ENCODE measurements at regions not wholly inside any gene's neighbourhood (a gene's known extent, or its start where the extent isn't known, plus 50 kb on each side); places are given as distances from the start of the nearest gene placed in this dataset.

DNA sequence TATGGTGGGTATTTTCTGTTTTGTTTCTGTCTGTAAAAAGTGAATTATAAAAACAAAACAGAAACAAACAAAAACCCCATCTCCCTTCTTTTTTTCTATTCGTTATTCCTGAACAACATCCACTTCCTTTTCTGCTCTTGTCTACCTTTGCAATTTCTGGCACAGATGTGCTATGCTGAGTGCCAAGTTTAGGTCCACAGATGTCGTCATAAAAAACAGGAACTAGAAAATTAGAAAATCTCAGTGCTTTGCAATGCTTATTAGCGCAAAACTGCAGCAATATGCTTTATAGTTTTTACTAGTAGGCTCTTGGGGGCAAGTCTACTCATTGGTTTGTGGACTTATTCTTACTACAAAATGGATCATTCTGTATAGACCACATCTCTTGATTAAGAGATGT lies 94.2 kb upstream of the PRKCQ start:
- Histone ChIP-seq H3K27ac (no peak overlapping the region), H3K36me3 (no peaks in the 10 kb centered on the region), H3K9me3 (no peaks in the 10 kb centered on the region), H3K4me3 (no peak overlapping the region), H3K27me3 (no peaks in the 10 kb centered on the region), H3K4me1 (no peaks in the 10 kb centered on the region)
- intact Hi-C loops (cut with DNase I) = no loop called here
- no peak for DNase-seq (ENCODE audit: extremely low spot score in 2 of 2)
- TF ChIP-seq, protein P1, sequence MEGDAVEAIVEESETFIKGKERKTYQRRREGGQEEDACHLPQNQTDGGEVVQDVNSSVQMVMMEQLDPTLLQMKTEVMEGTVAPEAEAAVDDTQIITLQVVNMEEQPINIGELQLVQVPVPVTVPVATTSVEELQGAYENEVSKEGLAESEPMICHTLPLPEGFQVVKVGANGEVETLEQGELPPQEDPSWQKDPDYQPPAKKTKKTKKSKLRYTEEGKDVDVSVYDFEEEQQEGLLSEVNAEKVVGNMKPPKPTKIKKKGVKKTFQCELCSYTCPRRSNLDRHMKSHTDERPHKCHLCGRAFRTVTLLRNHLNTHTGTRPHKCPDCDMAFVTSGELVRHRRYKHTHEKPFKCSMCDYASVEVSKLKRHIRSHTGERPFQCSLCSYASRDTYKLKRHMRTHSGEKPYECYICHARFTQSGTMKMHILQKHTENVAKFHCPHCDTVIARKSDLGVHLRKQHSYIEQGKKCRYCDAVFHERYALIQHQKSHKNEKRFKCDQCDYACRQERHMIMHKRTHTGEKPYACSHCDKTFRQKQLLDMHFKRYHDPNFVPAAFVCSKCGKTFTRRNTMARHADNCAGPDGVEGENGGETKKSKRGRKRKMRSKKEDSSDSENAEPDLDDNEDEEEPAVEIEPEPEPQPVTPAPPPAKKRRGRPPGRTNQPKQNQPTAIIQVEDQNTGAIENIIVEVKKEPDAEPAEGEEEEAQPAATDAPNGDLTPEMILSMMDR (IDR thresholded peaks at IDR 0.05) = no peak
- no peak for TF ChIP-seq POLR2A (IDR thresholded peaks at IDR 0.05)

DNA sequence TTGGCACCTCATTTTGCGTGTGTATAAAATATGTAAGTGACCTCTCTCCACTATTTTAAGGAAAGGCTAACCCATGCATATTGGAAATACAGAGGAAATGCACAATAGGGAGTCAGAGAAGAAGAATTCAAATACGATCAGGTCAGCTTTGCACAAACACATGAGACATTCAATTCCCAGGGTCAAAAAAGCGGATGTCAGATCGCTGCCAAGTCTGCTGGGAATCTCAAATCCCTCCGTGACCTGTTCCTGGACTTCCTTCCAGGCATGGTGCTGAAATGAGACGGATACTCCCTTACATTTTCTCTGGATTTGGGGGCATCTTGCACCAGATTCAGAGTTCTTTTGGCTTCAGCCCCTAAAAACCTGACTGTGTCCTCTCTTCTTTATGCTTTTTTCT lies 91.9 kb upstream of the PRKCQ start:
- Histone ChIP-seq H3K4me1 (no peaks in the 10 kb centered on the region), H3K27ac (no peak overlapping the region), H3K36me3 (no peaks in the 10 kb centered on the region), H3K27me3 (no peaks in the 10 kb centered on the region), H3K9me3 (no peaks in the 10 kb centered on the region), H3K4me3 (no peak overlapping the region)
- intact Hi-C loops (cut with DNase I) = no loop called here
- DNase-seq (ENCODE audit: extremely low spot score in 2 of 2) = no peak
- no peak for TF ChIP-seq POLR2A (IDR thresholded peaks at IDR 0.05)
- TF ChIP-seq, protein P1 (IDR thresholded peaks at IDR 0.05) = no peak
- TF ChIP-seq POLR2AphosphoS5 (IDR thresholded peaks at IDR 0.05; ENCODE audit: insufficient read depth in 1 of 2, low read depth in 1 of 2) = no peak

- H3K4me1 ChIP-seq = no peaks in the 10 kb centered on the region
- H3K27me3 ChIP-seq = no peaks in the 10 kb centered on the region
- no peaks in the 10 kb centered on the region for H3K9me3 ChIP-seq
- H3K4me3 ChIP-seq = no peak overlapping the region
- H3K36me3 ChIP-seq = no peaks in the 10 kb centered on the region
- no peak for DNase-seq (ENCODE audit: extremely low spot score in 2 of 2)
- TF ChIP-seq, protein P1 (IDR thresholded peaks at IDR 0.05) = peak in 2 of 3 experiments; percentile 48 to 62
- no peak for TF ChIP-seq POLR2A (IDR thresholded peaks at IDR 0.05)
- no peak overlapping the region for H3K27ac ChIP-seq
- intact Hi-C loops (cut with DNase I) = no loop called here
Measured at GRCh38 chr10:6669269-6669859, 89.3 kb upstream of the PRKCQ start.

DNA sequence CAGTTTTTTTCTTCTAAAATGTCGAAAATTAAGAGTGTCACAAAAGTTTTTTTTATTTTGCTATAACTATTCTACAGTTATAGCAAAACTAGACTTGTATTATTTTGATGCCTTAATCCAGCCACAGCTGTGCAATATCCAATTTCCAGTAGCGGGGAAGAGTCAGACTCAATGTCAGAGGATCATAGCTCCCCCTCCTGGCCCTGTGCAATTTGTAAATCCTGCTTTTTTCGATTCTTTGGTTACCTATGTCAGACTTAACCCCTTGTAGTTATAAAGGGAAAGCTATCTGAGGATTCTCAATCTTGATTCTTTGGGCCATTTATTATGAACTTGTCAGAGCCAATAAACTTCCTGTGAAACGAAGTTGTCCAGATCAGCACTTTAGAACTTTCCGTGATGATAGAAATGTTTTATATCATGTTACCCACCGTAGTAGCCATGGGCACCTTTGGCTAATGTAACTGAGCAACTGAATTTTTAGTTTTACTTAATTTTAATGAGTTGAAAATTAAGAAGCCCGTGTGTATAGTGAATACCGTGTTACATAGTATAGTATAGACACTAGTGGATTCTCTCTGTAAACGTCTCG lies 87.7 kb upstream of the PRKCQ start:
- no peak overlapping the region for H3K4me3 ChIP-seq
- no peak for TF ChIP-seq POLR2AphosphoS5 (IDR thresholded peaks at IDR 0.05; ENCODE audit: insufficient read depth in 1 of 2, low read depth in 1 of 2)
- TF ChIP-seq, protein P1 (IDR thresholded peaks at IDR 0.05) = peak in 2 of 3 experiments; percentile 12 to 15
- intact Hi-C loops (cut with DNase I) = no loop called here
- no peak for DNase-seq (ENCODE audit: extremely low spot score in 2 of 2)
- no peak overlapping the region for H3K27ac ChIP-seq
- H3K36me3 ChIP-seq = no peaks in the 10 kb centered on the region
- no peaks in the 10 kb centered on the region for H3K27me3 ChIP-seq
- no peaks in the 10 kb centered on the region for H3K4me1 ChIP-seq
- no peaks in the 10 kb centered on the region for H3K9me3 ChIP-seq

DNA sequence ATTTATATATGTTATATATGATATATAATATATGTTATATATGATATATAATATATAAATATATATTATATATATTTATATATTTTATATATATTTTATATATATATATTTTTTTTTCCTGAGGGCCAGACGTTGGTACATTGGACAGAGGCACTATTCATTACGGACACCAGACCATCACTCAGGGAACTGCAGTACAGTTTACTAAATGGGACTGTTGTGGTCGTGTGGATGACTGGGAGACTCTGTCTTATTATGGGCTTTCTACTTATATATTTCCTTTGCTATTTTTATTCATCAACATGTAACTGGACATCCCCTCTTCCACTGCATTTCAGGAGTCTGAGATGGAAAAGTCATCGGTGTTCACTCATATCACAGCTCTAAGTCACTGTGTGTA lies 87.1 kb upstream of the PRKCQ start:
- Histone ChIP-seq H3K4me1 (no peaks in the 10 kb centered on the region), H3K4me3 (no peak overlapping the region), H3K9me3 (no peaks in the 10 kb centered on the region), H3K27ac (no peak overlapping the region), H3K36me3 (no peaks in the 10 kb centered on the region), H3K27me3 (no peaks in the 10 kb centered on the region)
- TF ChIP-seq, protein P1 (IDR thresholded peaks at IDR 0.05) = no peak
- no peak for TF ChIP-seq POLR2AphosphoS5 (IDR thresholded peaks at IDR 0.05; ENCODE audit: insufficient read depth in 1 of 2, low read depth in 1 of 2)
- no peak for TF ChIP-seq POLR2A (IDR thresholded peaks at IDR 0.05)
- intact Hi-C loops (cut with DNase I) = no loop called here
- DNase-seq (ENCODE audit: extremely low spot score in 2 of 2) = no peak

All from vagina (tissue), 2 donors.